Erythroblast (primary cell): ENCODE measurements at regions not wholly inside any gene's neighbourhood (a gene's known extent, or its start where the extent isn't known, plus 50 kb on each side); places are given as distances from the start of the nearest gene placed in this dataset.

ENCODE experiments used
- GATA1 ChIP-seq: IDR thresholded peaks from 2 replicates; pipeline ENCODE4 v1.6.1; 2011; ENCODE audit warnings: low read depth, mild to moderate bottlenecking, control low read depth, low read length, moderate library complexity
- POLR2A ChIP-seq: IDR thresholded peaks from 2 replicates; pipeline ENCODE4 v1.6.1; 2011; ENCODE audit warnings: mild to moderate bottlenecking, low read length

DNA sequence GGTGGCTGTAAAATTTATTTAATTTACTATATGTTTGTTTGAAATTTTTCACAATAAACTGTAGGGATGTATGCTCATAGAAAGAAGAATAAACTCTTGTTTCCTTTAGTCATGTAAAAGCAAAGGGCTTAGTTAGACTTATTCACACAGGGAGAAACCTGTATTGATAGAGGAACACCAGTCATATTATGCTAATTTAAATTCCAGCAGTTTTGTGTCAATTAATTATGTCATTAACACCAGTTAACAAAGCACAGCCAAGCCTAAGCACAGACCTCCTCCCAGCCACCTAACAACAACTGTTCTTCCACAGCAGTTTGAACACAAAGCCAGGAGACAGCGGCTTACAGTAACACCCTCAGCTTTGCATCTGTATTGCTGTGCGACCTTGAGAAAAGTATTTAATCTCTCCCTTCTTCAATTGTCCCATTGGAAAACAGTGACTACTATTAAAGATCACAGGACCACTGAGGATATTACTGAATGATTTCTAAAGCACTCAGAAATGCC, 260.8 kb upstream of the RRP15 start:
- TF ChIP-seq POLR2A (no peak), GATA1 (no peak)
